ENCODE measurements at regions not wholly inside any gene's neighbourhood (a gene's known extent, or its start where the extent isn't known, plus 50 kb on each side); places are given as distances from the start of the nearest gene placed in this dataset.

GRCh38 chr7:116329686-116330503 lies 119.6 kb downstream of the TES start:
- intact Hi-C loops (cut with DNase I) = no loop called here
- 75% methylated on average over 1 of the region's 1 CpG for WGBS (ENCODE audit: insufficient coverage, low coverage, low lambda C conversion rate, missing lambda C conversion rate)

GRCh38 chr7:116331020-116331419 lies 120.7 kb downstream of the TES start:
- Histone ChIP-seq H3K27ac (no peak overlapping the region), H3K36me3 (no peaks in the 10 kb centered on the region), H3K27me3 (no peaks in the 10 kb centered on the region), H3K4me3 (no peak overlapping the region), H3K9me3 (no peaks in the 10 kb centered on the region), H3K4me1 (no peaks in the 10 kb centered on the region)
- no peak for DNase-seq
- ATAC-seq = no peak
- TF ChIP-seq CTCF (IDR thresholded peaks at IDR 0.05) (no peak), POLR2A (IDR thresholded peaks at IDR 0.05) (no peak)
- intact Hi-C loops (cut with DNase I) = no loop called here

More at GRCh38 chr7:116329686-116330503, 119.6 kb downstream of the TES start:
- no peak overlapping the region for H3K4me3 ChIP-seq
- no peak for TF ChIP-seq POLR2A (IDR thresholded peaks at IDR 0.05)
- no peak for TF ChIP-seq CTCF (IDR thresholded peaks at IDR 0.05)
- no peaks in the 10 kb centered on the region for H3K27me3 ChIP-seq
- no peaks in the 10 kb centered on the region for H3K9me3 ChIP-seq
- DNase-seq (no peak), ATAC-seq (no peak)
- H3K4me1 ChIP-seq = no peaks in the 10 kb centered on the region
- H3K27ac ChIP-seq = no peak overlapping the region
- H3K36me3 ChIP-seq = no peaks in the 10 kb centered on the region

- Histone ChIP-seq H3K36me3 (no peaks in the 10 kb centered on the region), H3K27ac (no peak overlapping the region), H3K4me3 (no peak overlapping the region), H3K27me3 (no peaks in the 10 kb centered on the region), H3K9me3 (no peaks in the 10 kb centered on the region), H3K4me1 (no peaks in the 10 kb centered on the region)
- DNase-seq = no peak
- intact Hi-C loops (cut with DNase I) = no loop called here
- TF ChIP-seq POLR2A (IDR thresholded peaks at IDR 0.05) (no peak), CTCF (IDR thresholded peaks at IDR 0.05) (no peak)
- 76% methylated on average over 3 of the region's 3 CpGs for WGBS (ENCODE audit: insufficient coverage, low coverage, low lambda C conversion rate, missing lambda C conversion rate)
- ATAC-seq = no peak
Observed at GRCh38 chr7:116332766-116333165, 122.4 kb downstream of the TES start.

GRCh38 chr7:116334555-116334954 lies 124.2 kb downstream of the TES start:
- no peaks in the 10 kb centered on the region for H3K9me3 ChIP-seq
- intact Hi-C loops (cut with DNase I) = no loop called here
- 69% methylated on average over 2 of the region's 3 CpGs for WGBS (ENCODE audit: insufficient coverage, low coverage, low lambda C conversion rate, missing lambda C conversion rate)
- no peak overlapping the region for H3K4me3 ChIP-seq
- ATAC-seq (no peak), DNase-seq (no peak)
- peaks cover 0 to 9% (median 4%) of the 10 kb centered on the region in 4 donors for H3K4me1 ChIP-seq
- no peaks in the 10 kb centered on the region for H3K27me3 ChIP-seq
- H3K27ac ChIP-seq = no peak overlapping the region
- H3K36me3 ChIP-seq = no peaks in the 10 kb centered on the region
- no peak for TF ChIP-seq CTCF (IDR thresholded peaks at IDR 0.05)
- no peak for TF ChIP-seq POLR2A (IDR thresholded peaks at IDR 0.05)
